ENCODE measurements at regions not wholly inside any gene's neighbourhood (a gene's known extent, or its start where the extent isn't known, plus 50 kb on each side); places are given as distances from the start of the nearest gene placed in this dataset.

- peak in 6 of 10 donors; percentile 27 to 89 (median 42) for DNase-seq
- intact Hi-C loops (cut with DNase I), result loop anchor here (5.0 kb wide), 1 partner anchor 201 kb away; no protein-coding TSS in a partner anchor
Observed at GRCh38 chr9:89802781-89803355, 198.1 kb downstream of the GADD45G start.

- peak in 1 of 10 donors; percentile 36 for DNase-seq
- intact Hi-C loops (cut with DNase I), result loop anchor here (5.0 kb wide), 1 partner anchor 201 kb away; no protein-coding TSS in a partner anchor
Observed at GRCh38 chr9:89803403-89803802, 198.6 kb downstream of the GADD45G start.

GRCh38 chr9:89804766-89805531, 200.1 kb downstream of the GADD45G start:
- intact Hi-C loops (cut with DNase I), result loop anchor here (5.0 kb wide), 1 partner anchor 203 kb away; no protein-coding TSS in a partner anchor
- DNase-seq, result peak in 1 of 10 donors; percentile 72

GRCh38 chr9:89805571-89806292, 200.9 kb downstream of the GADD45G start:
- intact Hi-C loops (cut with DNase I), result no loop called here
- peak in 1 of 10 donors; percentile 57 for DNase-seq

- intact Hi-C loops (cut with DNase I), result no loop called here
Observed at GRCh38 chr9:89806371-89807100, 201.7 kb downstream of the GADD45G start.

GRCh38 chr9:89807101-89807395, 202.2 kb downstream of the GADD45G start:
- DNase-seq, result no peak
- intact Hi-C loops (cut with DNase I), result no loop called here

More at GRCh38 chr9:89806371-89807100, 201.7 kb downstream of the GADD45G start:
- DNase-seq, result no peak

GRCh38 chr9:89807682-89808075, 202.9 kb downstream of the GADD45G start:
- no peak for DNase-seq
- intact Hi-C loops (cut with DNase I), result no loop called here

- intact Hi-C loops (cut with DNase I), result no loop called here
- no peak for DNase-seq
Observed at GRCh38 chr9:89808076-89808755, 203.4 kb downstream of the GADD45G start.

GRCh38 chr9:89808756-89809181, 204.0 kb downstream of the GADD45G start:
- peak in 1 of 10 donors; percentile 70 for DNase-seq
- intact Hi-C loops (cut with DNase I), result no loop called here

- DNase-seq, result no peak
- intact Hi-C loops (cut with DNase I), result no loop called here
Observed at GRCh38 chr9:89810431-89810830, 205.6 kb downstream of the GADD45G start.

- intact Hi-C loops (cut with DNase I), result no loop called here
- DNase-seq, result peak in 1 of 10 donors; percentile 47
Observed at GRCh38 chr9:89811356-89811755, 206.5 kb downstream of the GADD45G start.

- DNase-seq, result peak in 1 of 10 donors; percentile 81
- intact Hi-C loops (cut with DNase I), result no loop called here
Observed at GRCh38 chr9:89811886-89812450, 207.2 kb downstream of the GADD45G start.

GRCh38 chr9:89812556-89813181, 207.9 kb downstream of the GADD45G start:
- peak in 1 of 10 donors; percentile 53 for DNase-seq
- intact Hi-C loops (cut with DNase I), result no loop called here

- intact Hi-C loops (cut with DNase I), result no loop called here
- peak in 1 of 10 donors; percentile 3 for DNase-seq
Observed at GRCh38 chr9:89813482-89813881, 208.7 kb downstream of the GADD45G start.

- peak in 2 of 10 donors; percentile 30 to 90 for DNase-seq
- intact Hi-C loops (cut with DNase I), result no loop called here
Observed at GRCh38 chr9:89814340-89815040, 209.7 kb downstream of the GADD45G start.

GRCh38 chr9:89815061-89815902, 210.5 kb downstream of the GADD45G start:
- peak in 1 of 10 donors; percentile 47 for DNase-seq
- intact Hi-C loops (cut with DNase I), result no loop called here

- intact Hi-C loops (cut with DNase I), result no loop called here
- DNase-seq, result peak in 3 of 10 donors; percentile 23 to 84 (median 75)
Observed at GRCh38 chr9:89815903-89816573, 211.2 kb downstream of the GADD45G start.
